ENCODE measurements at regions not wholly inside any gene's neighbourhood (a gene's known extent, or its start where the extent isn't known, plus 50 kb on each side); places are given as distances from the start of the nearest gene placed in this dataset.

- TF ChIP-seq CTCF (IDR thresholded peaks at IDR 0.05; ENCODE audit: low read length) (no peak), EZH2 (IDR thresholded peaks at IDR 0.05; ENCODE audit: borderline replicate concordance, low read length) (no peak)
These were observed 1947.6 kb upstream of the CELF4 start for GRCh38 chr18:39513186-39513585.
